GM18858 (cell line): ENCODE measurements at regions not wholly inside any gene's neighbourhood (a gene's known extent, or its start where the extent isn't known, plus 50 kb on each side); places are given as distances from the start of the nearest gene placed in this dataset.
"Not testable (repeated sequence)": the region's sequence is repeated elsewhere in the genome, so short reads cannot be mapped to it uniquely, and the experiment has no call there.

Source experiments
- ATAC-seq: cut with Tn5 transposase; IDR thresholded peaks from one replicate; pipeline ENCODE4 v1.9.1; 2021; ENCODE audit not compliant: unreplicated experiment

GRCh38 chr14:55766071-55766470 is 186.1 kb downstream of the KTN1 start:
- ATAC-seq = no peak

GRCh38 chr14:55767286-55767685 is 187.3 kb downstream of the KTN1 start:
- ATAC-seq = no peak

- ATAC-seq = no peak
Observed at GRCh38 chr14:55769877-55770276, 189.9 kb downstream of the KTN1 start.

GRCh38 chr14:55771242-55771981 is 191.4 kb downstream of the KTN1 start:
- ATAC-seq = no peak

GRCh38 chr14:55772486-55772885 is 192.5 kb downstream of the KTN1 start:
- no peak for ATAC-seq

- ATAC-seq = no peak
Observed at GRCh38 chr14:55773312-55773711, 193.3 kb downstream of the KTN1 start.

- no peak for ATAC-seq
Observed at GRCh38 chr14:55773984-55774545, 194.1 kb downstream of the KTN1 start.

- no peak for ATAC-seq
Observed at GRCh38 chr14:55777877-55778276, 197.9 kb downstream of the KTN1 start.

- ATAC-seq = no peak
Observed at GRCh38 chr14:55780156-55780946, 200.3 kb downstream of the KTN1 start.

- no peak for ATAC-seq
Observed at GRCh38 chr14:55781046-55781445, 201.0 kb downstream of the KTN1 start.

- no peak for ATAC-seq
Observed at GRCh38 chr14:55782166-55782565, 202.2 kb downstream of the KTN1 start.

- ATAC-seq = no peak
Observed at GRCh38 chr14:55789406-55789805, 209.4 kb downstream of the KTN1 start.

GRCh38 chr14:55794655-55795595 is 214.9 kb downstream of the KTN1 start:
- no peak for ATAC-seq

GRCh38 chr14:55796513-55796912 is 216.5 kb downstream of the KTN1 start:
- ATAC-seq = not testable (repeated sequence)

- no peak for ATAC-seq
Observed at GRCh38 chr14:55798406-55798805, 218.4 kb downstream of the KTN1 start.

GRCh38 chr14:55799508-55800095 is 219.6 kb downstream of the KTN1 start:
- no peak for ATAC-seq

- no peak for ATAC-seq
Observed at GRCh38 chr14:55800156-55800785, 220.3 kb downstream of the KTN1 start.

GRCh38 chr14:55801121-55801520 is 221.1 kb downstream of the KTN1 start:
- ATAC-seq = no peak

- ATAC-seq = no peak
Observed at GRCh38 chr14:55802986-55803872, 223.2 kb downstream of the KTN1 start.
